HG03575 (cell line): ENCODE measurements at regions not wholly inside any gene's neighbourhood (a gene's known extent, or its start where the extent isn't known, plus 50 kb on each side); places are given as distances from the start of the nearest gene placed in this dataset.

Source experiments
- ATAC-seq: cut with Tn5 transposase; IDR thresholded peaks from one replicate; pipeline ENCODE4 v1.9.1; 2021; ENCODE audit not compliant: unreplicated experiment, insufficient number of reproducible peaks, low FRiP score; ENCODE audit errors: extremely low read depth

DNA sequence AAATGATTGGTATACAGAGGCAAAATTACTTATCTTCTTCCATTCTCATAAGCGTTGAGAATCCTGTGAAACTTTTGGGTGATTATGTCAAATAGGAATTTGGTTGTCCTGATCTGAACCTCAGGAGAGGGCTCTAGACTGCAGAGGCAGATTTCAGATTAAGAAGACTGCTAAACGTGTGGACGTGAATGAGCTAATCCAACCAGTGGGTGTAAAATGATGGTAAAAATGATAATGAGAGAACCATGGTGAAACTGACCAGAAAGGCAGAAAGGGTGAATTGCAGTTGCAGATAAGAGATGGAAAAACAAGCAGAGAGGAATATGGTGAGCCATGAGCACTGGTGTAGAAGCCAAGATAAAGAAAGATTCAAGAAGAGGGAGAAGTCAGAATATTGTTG, 1200.2 kb upstream of the CDH6 start:
- no peak for ATAC-seq

DNA sequence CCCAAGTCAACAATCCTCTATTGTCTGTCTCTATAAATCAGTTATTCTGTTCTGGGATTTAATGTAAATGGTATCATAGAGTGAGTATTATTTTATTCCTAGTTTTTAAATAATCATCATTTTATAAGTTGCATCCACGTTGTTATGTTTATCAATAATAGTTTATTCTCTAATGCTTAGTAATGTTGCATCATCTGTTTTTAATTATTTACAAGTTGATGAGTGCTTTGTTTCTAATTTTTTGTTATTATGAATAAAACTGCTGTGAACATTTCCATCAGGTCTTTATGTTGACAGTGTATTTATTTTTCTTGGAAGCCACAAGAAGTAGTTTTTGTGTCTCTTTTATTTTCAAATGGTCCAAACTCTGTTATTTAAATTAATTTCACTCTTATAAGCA, 1201.2 kb upstream of the CDH6 start:
- no peak for ATAC-seq

DNA sequence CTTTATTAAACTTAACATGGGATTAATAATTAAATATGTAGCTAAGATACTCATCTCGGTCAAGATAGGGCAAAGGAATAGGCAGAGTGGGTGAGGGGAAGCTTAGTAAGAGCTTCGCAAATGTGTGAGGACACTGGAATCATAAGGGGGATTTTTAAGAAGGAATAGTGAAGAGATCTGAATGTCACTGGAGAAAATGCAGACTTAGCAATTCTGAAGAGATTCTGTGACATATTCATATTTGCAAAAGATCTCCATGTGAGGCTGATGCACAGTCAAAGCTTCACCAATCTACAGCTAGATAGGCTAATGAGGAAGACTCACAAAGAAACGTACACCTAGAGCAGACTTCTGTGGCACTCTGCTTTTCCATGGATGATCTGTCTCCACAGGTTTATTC, 1202.8 kb upstream of the CDH6 start:
- no peak for ATAC-seq

DNA sequence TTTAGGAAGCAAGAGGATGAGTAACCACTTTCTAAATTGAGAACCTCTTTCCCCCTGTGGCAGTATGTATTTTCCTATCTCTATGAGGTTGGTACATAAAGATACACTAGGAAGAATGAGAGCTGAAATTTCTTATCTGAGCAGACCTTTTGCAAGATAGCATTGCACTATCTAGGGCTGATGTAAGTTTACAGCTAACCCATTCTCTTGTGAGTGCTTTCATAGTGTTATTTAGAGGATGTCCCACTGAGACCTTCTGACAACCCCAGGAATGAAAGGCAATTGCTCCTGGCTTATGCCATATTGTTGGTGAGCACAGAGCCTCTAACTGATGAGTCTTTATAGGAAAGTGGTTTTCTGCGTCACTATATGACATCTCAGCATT, 1209.3 kb upstream of the CDH6 start:
- no peak for ATAC-seq

DNA sequence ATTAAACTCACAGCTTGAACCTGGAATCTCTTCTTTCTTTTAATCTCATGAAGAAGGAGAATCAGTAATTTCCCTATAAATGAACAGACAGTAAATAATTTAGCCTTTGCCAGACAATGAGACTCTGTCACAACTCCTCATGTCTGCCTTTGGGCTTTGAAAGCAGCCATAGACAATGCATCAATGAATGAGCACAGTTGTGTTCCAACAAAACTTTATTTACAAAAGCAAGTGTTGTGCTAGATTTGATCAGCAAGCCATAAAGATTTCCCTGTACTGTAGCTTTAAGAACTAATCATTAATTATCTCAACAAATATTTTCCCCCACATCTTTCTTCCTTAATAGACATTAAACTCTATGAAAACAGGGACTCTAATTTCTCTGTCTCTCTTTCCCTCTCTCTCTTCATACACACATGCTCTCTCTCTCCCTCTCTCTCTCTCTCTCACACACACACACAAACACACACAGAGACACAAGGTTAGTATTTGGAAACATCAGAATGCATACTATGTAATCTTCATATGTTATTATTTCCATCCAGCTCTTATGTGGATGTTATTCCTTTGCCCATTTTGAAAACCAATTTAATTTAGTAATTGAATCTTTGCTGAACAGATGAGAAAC, 1209.8 kb upstream of the CDH6 start:
- ATAC-seq = no peak

DNA sequence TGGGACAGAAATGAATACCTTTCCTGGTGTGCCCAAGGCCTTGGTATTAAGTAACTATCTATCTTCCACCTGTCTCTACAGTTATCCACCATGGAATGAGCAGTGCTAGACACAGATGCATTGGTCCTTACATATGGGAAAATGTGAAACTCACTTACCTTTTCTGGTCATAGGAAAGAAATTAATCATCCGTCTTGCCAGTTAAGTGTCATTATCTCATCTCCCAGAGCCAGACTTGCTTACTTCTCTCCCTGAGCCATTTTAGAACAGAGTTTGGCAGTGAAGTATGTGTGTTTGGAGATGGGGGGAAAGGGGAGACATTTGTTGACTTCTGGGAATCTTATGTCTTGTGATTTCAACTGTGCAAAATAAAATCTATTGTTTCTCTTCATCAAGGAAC, 1211.0 kb upstream of the CDH6 start:
- ATAC-seq = no peak

DNA sequence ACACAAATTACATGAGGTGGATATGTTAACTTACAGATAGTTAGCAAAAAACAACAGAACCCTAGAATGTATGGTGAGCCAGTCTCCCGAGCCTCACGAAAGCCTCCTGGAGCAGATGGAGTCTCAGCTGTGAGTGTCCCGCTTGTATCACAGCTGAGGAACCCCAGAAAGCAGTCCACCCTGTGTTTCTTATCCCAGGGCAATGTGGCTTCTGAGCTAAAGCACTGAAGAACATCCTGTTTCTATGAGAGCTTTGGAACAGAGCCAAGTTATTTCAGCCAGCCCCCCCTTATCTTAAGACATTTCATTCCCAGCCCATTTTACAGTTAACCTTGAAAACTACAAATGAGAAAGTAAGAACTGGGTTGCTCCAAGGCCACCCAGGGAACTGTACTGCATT, 1220.9 kb upstream of the CDH6 start:
- ATAC-seq = no peak

DNA sequence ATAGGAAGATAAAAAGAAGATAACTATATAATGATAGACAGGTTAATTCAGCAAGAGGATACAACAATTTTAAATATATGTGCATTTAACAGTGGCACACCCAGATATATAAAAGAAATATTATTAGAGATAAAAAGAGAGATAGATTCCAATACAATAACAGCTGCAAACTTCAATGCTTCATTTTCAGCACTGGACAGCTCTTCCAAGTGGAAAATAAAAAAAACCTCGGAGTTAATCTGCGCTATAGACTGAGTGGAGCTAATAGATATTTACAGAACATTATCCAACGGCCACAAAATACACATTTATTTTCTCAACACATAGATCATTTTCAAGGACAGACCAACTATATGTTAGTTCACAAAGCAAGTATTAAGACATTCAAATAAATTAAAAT, 1229.5 kb upstream of the CDH6 start:
- no peak for ATAC-seq

DNA sequence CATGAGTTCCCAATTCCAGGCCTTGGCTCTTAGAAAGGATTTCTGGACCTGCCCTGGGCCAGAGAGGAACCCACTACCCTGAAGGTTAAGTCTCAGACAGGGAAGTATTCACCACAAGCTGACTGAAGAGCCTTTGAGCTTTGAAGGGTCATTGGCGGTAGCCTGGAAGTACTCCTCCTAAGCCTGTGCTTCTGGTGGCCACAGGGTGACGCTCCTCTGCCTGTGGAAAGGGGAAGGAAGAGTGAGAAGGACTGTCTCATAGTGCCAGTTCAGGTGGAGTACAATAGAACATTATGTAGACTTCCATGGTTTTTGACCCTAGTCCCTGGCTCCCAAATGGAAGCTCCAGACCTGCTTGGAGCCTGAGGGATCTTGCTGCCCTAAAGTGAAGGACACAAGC, 1233.2 kb upstream of the CDH6 start:
- no peak for ATAC-seq

DNA sequence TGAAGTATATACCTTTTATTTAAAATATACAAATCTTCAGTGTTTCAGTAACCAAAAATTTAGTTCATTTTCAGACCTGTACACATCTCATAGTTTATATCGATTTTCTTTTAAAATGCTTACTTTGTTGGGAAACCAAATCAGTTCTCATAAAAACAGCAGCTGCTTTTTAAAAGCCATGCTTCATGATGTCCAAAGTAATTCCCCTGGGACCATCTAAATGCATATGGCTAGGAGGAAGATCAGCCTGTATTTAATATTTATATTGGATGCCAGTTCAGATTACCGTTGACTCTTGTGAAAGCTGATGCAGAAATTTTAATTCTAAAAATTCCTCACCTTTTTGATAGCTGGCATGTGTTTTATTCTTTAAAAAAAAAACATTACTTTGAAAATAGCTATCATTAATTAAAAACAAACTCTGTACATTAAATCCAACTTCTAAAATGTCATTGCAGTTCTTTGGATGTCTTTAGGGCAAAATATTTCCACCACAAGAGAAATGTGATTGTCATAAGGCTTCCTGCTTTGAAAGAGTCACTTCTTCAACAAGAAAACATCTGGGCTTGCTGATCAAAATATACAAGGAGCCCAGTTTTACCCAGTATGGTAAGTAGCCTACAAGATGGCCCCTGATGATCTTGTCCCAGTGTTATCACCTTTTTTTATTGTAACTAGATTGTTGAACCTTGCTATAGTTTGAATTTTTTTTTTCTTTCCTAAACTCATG, 1242.9 kb upstream of the CDH6 start:
- no peak for ATAC-seq

DNA sequence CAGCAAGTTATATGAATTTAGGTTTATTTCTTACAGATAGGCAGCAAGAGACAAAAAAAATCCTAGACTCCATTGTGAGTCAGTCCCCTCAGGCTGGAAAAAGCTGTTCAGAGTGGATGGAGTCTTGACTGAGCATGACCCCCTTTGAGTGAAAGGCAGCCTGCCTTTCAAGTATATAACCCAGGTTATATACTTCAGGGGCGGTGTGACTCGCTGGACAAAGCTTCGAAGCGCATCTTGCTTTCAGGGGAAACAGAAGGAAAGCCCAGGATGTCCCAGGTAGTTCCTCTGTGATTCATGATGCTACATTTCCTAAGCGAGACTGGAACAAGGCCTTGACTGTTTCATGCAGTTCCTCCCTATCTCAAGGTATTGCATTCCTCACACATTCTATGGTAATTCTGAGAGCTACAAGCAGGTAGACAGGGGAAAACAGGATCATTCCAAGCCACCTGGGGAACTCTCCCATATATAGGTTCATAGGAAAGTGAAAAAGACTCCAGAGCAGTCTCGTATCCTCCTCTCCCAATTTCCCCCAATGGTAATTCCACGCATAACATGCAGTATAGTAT, 1244.1 kb upstream of the CDH6 start:
- ATAC-seq = no peak

DNA sequence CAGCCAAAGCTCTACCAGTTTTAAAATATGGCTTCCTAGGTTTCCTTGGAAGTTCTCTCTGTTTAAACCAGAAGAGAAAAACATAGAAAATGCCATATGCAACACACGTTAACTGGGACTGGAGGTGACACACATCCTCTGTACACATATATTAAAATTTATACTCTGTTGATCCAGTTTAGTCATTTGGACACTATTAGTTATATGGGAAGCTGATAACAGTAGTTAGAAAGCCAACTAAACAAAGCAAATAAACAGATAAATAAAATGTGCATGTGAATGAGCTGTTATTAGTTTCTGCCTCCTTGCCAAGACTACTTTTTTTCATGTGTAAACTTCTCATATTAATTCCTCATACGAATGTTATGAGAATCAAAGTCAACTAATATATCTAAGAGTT, 1249.2 kb upstream of the CDH6 start:
- ATAC-seq = no peak

DNA sequence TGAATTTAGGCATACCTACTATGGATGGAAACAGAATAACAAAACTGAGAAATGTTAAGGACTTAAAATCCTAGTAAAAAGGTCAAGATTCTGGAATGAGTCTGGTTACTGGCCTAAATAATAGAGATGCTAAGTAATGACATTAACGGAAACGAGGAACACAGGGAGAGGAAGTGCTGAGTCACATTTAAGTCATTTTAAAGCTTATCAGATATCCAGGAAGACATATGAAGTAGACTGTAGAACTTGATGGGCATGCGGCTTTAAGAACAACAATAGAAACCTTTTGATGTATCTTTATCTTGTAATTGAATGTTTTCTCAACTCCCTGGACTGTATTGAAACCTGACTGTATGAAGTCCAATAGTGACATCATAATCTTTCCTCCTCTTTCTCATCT, 1251.4 kb upstream of the CDH6 start:
- no peak for ATAC-seq

DNA sequence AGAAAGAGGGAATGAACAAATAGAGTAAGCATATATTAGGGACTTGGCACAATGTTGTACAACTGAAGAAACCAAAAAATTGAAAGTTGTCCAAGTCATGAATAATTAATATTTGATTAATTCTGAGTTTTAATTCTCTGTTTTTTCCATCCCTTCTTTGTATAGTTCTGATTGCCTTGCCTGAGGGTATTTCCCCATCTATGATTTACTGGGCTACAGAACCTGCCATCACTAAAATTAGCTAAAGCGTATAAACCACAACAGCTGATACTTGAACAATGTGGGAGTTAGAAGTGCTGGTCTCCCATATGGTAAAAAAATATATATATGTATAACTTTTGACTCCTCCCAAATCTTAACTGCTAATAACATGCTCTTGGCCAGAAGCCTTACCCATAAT, 1253.5 kb upstream of the CDH6 start:
- ATAC-seq = no peak

DNA sequence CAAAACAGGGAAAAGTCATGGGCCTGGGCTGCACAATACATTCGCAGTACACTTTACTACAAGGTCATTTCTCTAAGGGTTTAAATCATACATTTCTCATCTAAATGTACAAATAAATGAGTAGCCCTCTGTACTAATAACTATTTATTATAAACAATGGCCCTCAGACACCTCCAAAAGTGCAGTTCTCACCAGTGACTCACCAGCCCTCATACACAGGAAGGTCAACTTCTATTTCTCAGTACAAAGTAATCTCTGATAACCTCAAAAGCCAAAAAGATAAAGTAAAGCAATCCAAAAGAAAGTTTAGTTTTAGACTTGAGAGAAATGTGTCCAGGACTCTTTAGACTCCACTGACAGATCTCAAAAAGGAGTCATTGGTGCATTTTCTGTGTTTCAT, 1258.1 kb upstream of the CDH6 start:
- ATAC-seq = no peak

DNA sequence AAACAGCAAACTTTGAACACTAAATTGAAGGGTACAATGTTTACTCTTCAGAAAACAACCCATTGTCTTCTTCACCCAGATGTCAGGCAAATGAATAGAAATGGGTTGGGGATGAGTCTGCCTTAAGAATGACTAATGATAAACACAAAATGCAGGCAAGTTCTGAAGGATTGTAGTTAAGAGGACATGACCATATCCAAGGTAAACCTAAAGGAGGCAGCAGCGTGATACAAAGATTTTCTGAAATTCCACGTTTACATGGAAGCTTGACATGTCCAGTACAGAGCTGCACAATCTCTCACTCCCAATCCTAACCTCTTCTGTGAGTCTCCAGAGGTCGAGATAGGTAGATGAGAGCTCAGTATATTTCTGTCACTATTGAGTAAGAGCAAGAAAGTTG, 1263.2 kb upstream of the CDH6 start:
- no peak for ATAC-seq

DNA sequence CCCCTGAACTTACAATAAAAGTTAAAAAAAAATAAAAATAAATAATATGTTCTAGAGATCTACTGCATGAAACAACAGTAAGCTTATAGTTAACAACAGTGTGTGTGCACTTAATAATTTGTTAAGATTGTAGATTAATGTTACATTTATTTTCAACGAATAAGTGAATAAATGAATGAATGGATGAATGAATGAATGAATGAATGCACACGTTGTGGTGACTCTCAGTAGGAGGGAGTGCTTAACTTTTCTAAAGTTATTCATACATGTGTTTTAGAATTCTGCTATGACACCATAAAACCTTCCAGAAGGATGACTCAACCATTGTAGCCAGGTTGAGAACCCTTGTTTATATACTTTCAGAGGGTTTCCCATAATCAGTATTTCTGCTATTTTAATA, 1269.4 kb upstream of the CDH6 start:
- no peak for ATAC-seq

DNA sequence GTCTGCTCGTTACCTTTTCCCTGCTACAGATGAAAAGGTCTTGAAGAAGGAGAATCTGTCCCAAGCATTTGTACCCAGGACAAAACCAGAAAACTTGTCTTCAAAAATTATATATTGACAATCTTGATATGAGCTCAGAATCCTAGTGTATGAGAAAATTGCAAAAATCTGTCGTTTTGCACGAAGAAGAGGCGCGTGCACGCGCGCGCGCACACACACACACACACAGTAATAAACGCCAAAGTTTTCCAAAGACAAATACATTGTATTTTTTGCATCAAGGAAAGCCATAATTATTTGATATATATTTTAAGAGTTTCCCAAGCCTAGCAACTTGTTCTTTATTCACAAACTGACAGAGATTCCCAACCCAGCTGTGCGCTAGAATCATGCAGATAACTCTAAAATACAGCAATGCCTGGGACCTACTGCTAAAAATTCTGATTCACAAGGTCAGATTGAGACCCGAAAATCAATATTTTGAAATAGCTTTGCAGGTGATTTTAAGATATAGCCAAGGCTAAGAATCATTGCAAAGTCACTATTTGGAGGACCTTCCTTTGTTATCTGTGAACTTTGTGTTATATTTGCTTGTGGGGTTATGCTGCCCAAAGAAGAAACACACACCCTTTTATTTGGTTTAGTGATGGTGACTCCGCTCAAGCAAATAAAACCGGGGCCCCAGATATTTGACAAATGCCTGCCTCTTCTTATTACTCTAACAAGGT, 1287.7 kb upstream of the CDH6 start:
- ATAC-seq = no peak

DNA sequence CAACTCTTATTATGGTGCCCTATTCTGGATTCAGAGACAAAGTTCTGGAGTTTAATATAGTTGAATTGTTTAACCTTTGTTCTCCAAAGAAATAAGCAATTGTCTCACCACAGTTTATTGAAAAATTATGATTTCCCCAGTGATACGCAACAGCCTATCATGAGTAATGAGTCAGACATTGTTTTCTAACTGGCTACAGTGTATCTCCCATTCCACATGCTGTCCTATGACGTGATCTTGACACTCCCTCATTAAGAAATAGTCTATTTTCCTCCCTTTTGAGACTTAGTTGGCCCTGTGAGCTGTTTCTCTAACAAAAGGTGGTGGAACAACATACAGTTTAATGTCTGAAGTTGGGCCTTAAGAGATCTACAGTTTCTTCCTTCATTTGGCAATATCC, 1290.6 kb upstream of the CDH6 start:
- ATAC-seq = no peak

DNA sequence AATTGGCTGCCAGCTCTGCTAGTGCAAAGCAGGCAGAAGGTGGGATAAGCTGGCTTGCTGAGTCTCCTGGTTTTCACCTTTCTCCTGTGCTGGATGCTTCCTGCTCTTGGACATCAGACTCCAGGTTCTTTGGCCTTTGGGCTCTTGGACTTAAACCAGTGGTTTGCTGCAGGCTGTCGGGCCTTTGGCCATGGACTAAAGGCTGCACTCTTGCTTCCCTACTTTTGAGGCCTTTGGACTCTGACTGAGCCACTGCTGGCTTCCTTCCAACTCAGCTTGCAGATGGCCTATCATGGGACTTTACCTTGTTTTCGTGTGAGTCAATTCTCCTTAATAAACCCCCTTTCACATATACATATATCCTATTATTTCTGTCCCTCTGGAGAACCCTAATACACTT, 1293.9 kb upstream of the CDH6 start:
- ATAC-seq = no peak
